ENCODE measurements at regions not wholly inside any gene's neighbourhood (a gene's known extent, or its start where the extent isn't known, plus 50 kb on each side); places are given as distances from the start of the nearest gene placed in this dataset.
"Not testable (repeated sequence)": the region's sequence is repeated elsewhere in the genome, so short reads cannot be mapped to it uniquely, and the experiment has no call there.

- not testable (repeated sequence) for H2BK12ac ChIP-seq (ENCODE audit: low read length)
- no CpG with 5 or more reads among the region's 4 CpGs for WGBS, 2 donors (ENCODE audit: extremely low coverage in 2 of 2, insufficient read length in 2 of 2, insufficient replicate concordance in 1 of 2)
These were observed 345.9 kb upstream of the NDST4 start for GRCh38 chr4:115459301-115459700.

GRCh38 chr4:115456231-115456630 lies 342.8 kb upstream of the NDST4 start:
- Histone ChIP-seq H3K9ac (ENCODE audit: low read depth, low read length, poor library complexity) (no peak overlapping the region), H2AFZ (ENCODE audit: low read length) (no peak overlapping the region), H3K4ac (ENCODE audit: low read length) (no peak overlapping the region), H3K27me3 (ENCODE audit: control insufficient read depth in 3 of 3, insufficient read depth in 3 of 3, low read depth in 1 of 3, low read length in 3 of 3) (no peaks in the 10 kb centered on the region), H2BK15ac (ENCODE audit: low read length) (no peak overlapping the region), H2BK5ac (ENCODE audit: low read length) (no peak overlapping the region), H2BK12ac (ENCODE audit: low read length) (no peak overlapping the region), H3K4me3 (ENCODE audit: low read length in 2 of 2) (no peak overlapping the region), H3K79me1 (ENCODE audit: low read depth, low read length) (no peaks in the 10 kb centered on the region), H3K14ac (ENCODE audit: low read length) (no peak overlapping the region), H3K27ac (replicated peaks; ENCODE audit: low read length) (no peak overlapping the region), H3K23ac (ENCODE audit: low read depth, low read length, poor library complexity) (no peak overlapping the region), H4K8ac (ENCODE audit: low read depth, low read length) (no peak overlapping the region), H3K36me3 (replicated peaks in 1 of 2; ENCODE audit: control insufficient read depth in 2 of 2, insufficient read depth in 2 of 2, low read length in 2 of 2) (no peaks in the 10 kb centered on the region), H3K9me3 (replicated peaks in 1 of 2; ENCODE audit: control insufficient read depth in 2 of 2, insufficient read depth in 1 of 2, low read depth in 1 of 2, low read length in 2 of 2) (peaks cover 0 to 3% of the 10 kb centered on the region in 2 donors), H2AK5ac (ENCODE audit: low read depth, low read length) (no peak overlapping the region), H3K4me1 (ENCODE audit: control insufficient read depth in 2 of 2, insufficient read depth in 1 of 2, low read depth in 1 of 2, low read length in 2 of 2) (no peaks in the 10 kb centered on the region), H4K91ac (ENCODE audit: low read depth, low read length, poor library complexity) (no peak overlapping the region), H3K18ac (ENCODE audit: low read length) (no peak overlapping the region), H3K4me2 (ENCODE audit: insufficient read depth, low read length, poor library complexity, severe bottlenecking) (no peak overlapping the region), H2BK120ac (ENCODE audit: low read depth, low read length) (no peak overlapping the region)
- no CpG with 5 or more reads among the region's 1 CpG for WGBS, 2 donors (ENCODE audit: extremely low coverage in 2 of 2, insufficient read length in 2 of 2, insufficient replicate concordance in 1 of 2)
- no peak for DNase-seq (ENCODE audit: low spot score)

More at GRCh38 chr4:115459301-115459700, 345.9 kb upstream of the NDST4 start:
- not testable (repeated sequence) for H3K18ac ChIP-seq (ENCODE audit: low read length); H3K36me3 ChIP-seq (replicated peaks in 1 of 2; ENCODE audit: control insufficient read depth in 2 of 2, insufficient read depth in 2 of 2, low read length in 2 of 2); H3K4me2 ChIP-seq (ENCODE audit: insufficient read depth, low read length, poor library complexity, severe bottlenecking); H2AFZ ChIP-seq (ENCODE audit: low read length); H3K4ac ChIP-seq (ENCODE audit: low read length); H3K4me1 ChIP-seq (ENCODE audit: control insufficient read depth in 2 of 2, insufficient read depth in 1 of 2, low read depth in 1 of 2, low read length in 2 of 2); DNase-seq (ENCODE audit: low spot score); H3K4me3 ChIP-seq (ENCODE audit: low read length in 2 of 2); H3K79me1 ChIP-seq (ENCODE audit: low read depth, low read length); H3K14ac ChIP-seq (ENCODE audit: low read length); H3K9ac ChIP-seq (ENCODE audit: low read depth, low read length, poor library complexity); H2BK15ac ChIP-seq (ENCODE audit: low read length); H3K23ac ChIP-seq (ENCODE audit: low read depth, low read length, poor library complexity); H3K9me3 ChIP-seq (replicated peaks in 1 of 2; ENCODE audit: control insufficient read depth in 2 of 2, insufficient read depth in 1 of 2, low read depth in 1 of 2, low read length in 2 of 2); H2BK5ac ChIP-seq (ENCODE audit: low read length); H2AK5ac ChIP-seq (ENCODE audit: low read depth, low read length); H3K27me3 ChIP-seq (ENCODE audit: control insufficient read depth in 3 of 3, insufficient read depth in 3 of 3, low read depth in 1 of 3, low read length in 3 of 3); H2BK120ac ChIP-seq (ENCODE audit: low read depth, low read length); H4K91ac ChIP-seq (ENCODE audit: low read depth, low read length, poor library complexity); H4K8ac ChIP-seq (ENCODE audit: low read depth, low read length); H3K27ac ChIP-seq (replicated peaks; ENCODE audit: low read length)

GRCh38 chr4:115454228-115454627 lies 340.8 kb upstream of the NDST4 start:
- no peak overlapping the region for H3K4me2 ChIP-seq (ENCODE audit: insufficient read depth, low read length, poor library complexity, severe bottlenecking)
- no peak overlapping the region for H2BK5ac ChIP-seq (ENCODE audit: low read length)
- H3K9ac ChIP-seq (ENCODE audit: low read depth, low read length, poor library complexity), result no peak overlapping the region
- H3K23ac ChIP-seq (ENCODE audit: low read depth, low read length, poor library complexity), result no peak overlapping the region
- no peaks in the 10 kb centered on the region for H3K27me3 ChIP-seq (ENCODE audit: control insufficient read depth in 3 of 3, insufficient read depth in 3 of 3, low read depth in 1 of 3, low read length in 3 of 3)
- H3K18ac ChIP-seq (ENCODE audit: low read length), result no peak overlapping the region
- peak overlapping the region; percentile 39 for H2AFZ ChIP-seq (ENCODE audit: low read length)
- H3K9me3 ChIP-seq (replicated peaks in 1 of 2; ENCODE audit: control insufficient read depth in 2 of 2, insufficient read depth in 1 of 2, low read depth in 1 of 2, low read length in 2 of 2), result peaks cover 0 to 3% of the 10 kb centered on the region in 2 donors
- no peak overlapping the region for H2AK5ac ChIP-seq (ENCODE audit: low read depth, low read length)
- no peak overlapping the region for H3K4ac ChIP-seq (ENCODE audit: low read length)
- H3K79me1 ChIP-seq (ENCODE audit: low read depth, low read length), result no peaks in the 10 kb centered on the region
- H2BK15ac ChIP-seq (ENCODE audit: low read length), result no peak overlapping the region
- H3K27ac ChIP-seq (replicated peaks; ENCODE audit: low read length), result no peak overlapping the region
- no peaks in the 10 kb centered on the region for H3K36me3 ChIP-seq (replicated peaks in 1 of 2; ENCODE audit: control insufficient read depth in 2 of 2, insufficient read depth in 2 of 2, low read length in 2 of 2)
- no peaks in the 10 kb centered on the region for H3K4me1 ChIP-seq (ENCODE audit: control insufficient read depth in 2 of 2, insufficient read depth in 1 of 2, low read depth in 1 of 2, low read length in 2 of 2)
- no peak overlapping the region for H2BK12ac ChIP-seq (ENCODE audit: low read length)
- no peak overlapping the region for H3K14ac ChIP-seq (ENCODE audit: low read length)
- H2BK120ac ChIP-seq (ENCODE audit: low read depth, low read length), result no peak overlapping the region
- no peak overlapping the region for H4K8ac ChIP-seq (ENCODE audit: low read depth, low read length)
- no peak for DNase-seq (ENCODE audit: low spot score)
- no CpG with 5 or more reads among the region's 2 CpGs for WGBS, 2 donors (ENCODE audit: extremely low coverage in 2 of 2, insufficient read length in 2 of 2, insufficient replicate concordance in 1 of 2)
- H3K4me3 ChIP-seq (ENCODE audit: low read length in 2 of 2), result no peak overlapping the region
- H4K91ac ChIP-seq (ENCODE audit: low read depth, low read length, poor library complexity), result no peak overlapping the region

GRCh38 chr4:115453416-115453815 lies 340.0 kb upstream of the NDST4 start:
- Histone ChIP-seq H3K18ac (ENCODE audit: low read length) (no peak overlapping the region), H3K36me3 (replicated peaks in 1 of 2; ENCODE audit: control insufficient read depth in 2 of 2, insufficient read depth in 2 of 2, low read length in 2 of 2) (no peaks in the 10 kb centered on the region), H3K23ac (ENCODE audit: low read depth, low read length, poor library complexity) (no peak overlapping the region), H3K27ac (replicated peaks; ENCODE audit: low read length) (no peak overlapping the region), H3K79me1 (ENCODE audit: low read depth, low read length) (no peaks in the 10 kb centered on the region), H2AFZ (ENCODE audit: low read length) (no peak overlapping the region), H2BK15ac (ENCODE audit: low read length) (no peak overlapping the region), H3K27me3 (ENCODE audit: control insufficient read depth in 3 of 3, insufficient read depth in 3 of 3, low read depth in 1 of 3, low read length in 3 of 3) (no peaks in the 10 kb centered on the region), H2AK5ac (ENCODE audit: low read depth, low read length) (no peak overlapping the region), H3K4me3 (ENCODE audit: low read length in 2 of 2) (no peak overlapping the region), H4K8ac (ENCODE audit: low read depth, low read length) (no peak overlapping the region), H3K4ac (ENCODE audit: low read length) (no peak overlapping the region), H3K9me3 (replicated peaks in 1 of 2; ENCODE audit: control insufficient read depth in 2 of 2, insufficient read depth in 1 of 2, low read depth in 1 of 2, low read length in 2 of 2) (no peaks in the 10 kb centered on the region), H2BK120ac (ENCODE audit: low read depth, low read length) (no peak overlapping the region), H3K4me2 (ENCODE audit: insufficient read depth, low read length, poor library complexity, severe bottlenecking) (no peak overlapping the region), H4K91ac (ENCODE audit: low read depth, low read length, poor library complexity) (no peak overlapping the region), H3K9ac (ENCODE audit: low read depth, low read length, poor library complexity) (no peak overlapping the region), H2BK12ac (ENCODE audit: low read length) (no peak overlapping the region), H3K14ac (ENCODE audit: low read length) (no peak overlapping the region), H3K4me1 (ENCODE audit: control insufficient read depth in 2 of 2, insufficient read depth in 1 of 2, low read depth in 1 of 2, low read length in 2 of 2) (no peaks in the 10 kb centered on the region), H2BK5ac (ENCODE audit: low read length) (no peak overlapping the region)
- DNase-seq (ENCODE audit: low spot score), result no peak
- no CpG with 5 or more reads among the region's 1 CpG for WGBS, 2 donors (ENCODE audit: extremely low coverage in 2 of 2, insufficient read length in 2 of 2, insufficient replicate concordance in 1 of 2)

Data from neuronal stem cell (in vitro differentiated cells).